ENCODE measurements at regions not wholly inside any gene's neighbourhood (a gene's known extent, or its start where the extent isn't known, plus 50 kb on each side); places are given as distances from the start of the nearest gene placed in this dataset.

- H3K4me2 ChIP-seq (ENCODE audit: low read depth, low read length) = no peak overlapping the region
- in situ Hi-C loops (cut with HindIII; ENCODE audit: extremely low pct_ligation_motif_present, low pct_unique_long_range_greater_than_20kb) = no loop called here
- CTCF ChIA-PET (ENCODE audit: low intra/inter-chr PET ratio, low total read pairs) = no interaction called here
Measured at GRCh38 chr9:38246833-38247232, 145.7 kb upstream of the ALDH1B1 start.

More at GRCh38 chr9:38246833-38247232, 145.7 kb upstream of the ALDH1B1 start:
- DNase-seq (ENCODE audit: low spot score) (no peak), FAIRE-seq (no peak), ATAC-seq (no peak)
- no peaks in the 10 kb centered on the region for H3K36me3 ChIP-seq (replicated peaks in 1 of 2; ENCODE audit: control insufficient read depth in 1 of 2, insufficient read depth in 2 of 2, low read length in 2 of 2)
- H3K4me3 ChIP-seq (replicated peaks in 1 of 3; ENCODE audit: insufficient read depth in 1 of 3, low read depth in 2 of 3, low read length in 3 of 3) = no peak overlapping the region
- no peak for TF ChIP-seq ZNF776 (CRISPR knock-in tag; IDR thresholded peaks at IDR 0.05)
- TF ChIP-seq ZBTB44 (CRISPR knock-in tag; IDR thresholded peaks at IDR 0.05) = no peak
- no peak for TF ChIP-seq USF2 (IDR thresholded peaks at IDR 0.05; ENCODE audit: low read depth, low read length)
- TF ChIP-seq USF2 (CRISPR knock-in tag; IDR thresholded peaks at IDR 0.05; ENCODE audit: borderline replicate concordance) = no peak
- TF ChIP-seq, protein P1, sequence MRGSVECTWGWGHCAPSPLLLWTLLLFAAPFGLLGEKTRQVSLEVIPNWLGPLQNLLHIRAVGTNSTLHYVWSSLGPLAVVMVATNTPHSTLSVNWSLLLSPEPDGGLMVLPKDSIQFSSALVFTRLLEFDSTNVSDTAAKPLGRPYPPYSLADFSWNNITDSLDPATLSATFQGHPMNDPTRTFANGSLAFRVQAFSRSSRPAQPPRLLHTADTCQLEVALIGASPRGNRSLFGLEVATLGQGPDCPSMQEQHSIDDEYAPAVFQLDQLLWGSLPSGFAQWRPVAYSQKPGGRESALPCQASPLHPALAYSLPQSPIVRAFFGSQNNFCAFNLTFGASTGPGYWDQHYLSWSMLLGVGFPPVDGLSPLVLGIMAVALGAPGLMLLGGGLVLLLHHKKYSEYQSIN (CRISPR knock-in tag; IDR thresholded peaks at IDR 0.05; ENCODE audit: borderline replicate concordance) = no peak
- TF ChIP-seq HCFC1 (IDR thresholded peaks at IDR 0.05; ENCODE audit: low read depth, low read length) = no peak
- TF ChIP-seq ZNF556 (CRISPR knock-in tag; IDR thresholded peaks at IDR 0.05; ENCODE audit: borderline replicate concordance) = no peak
- TF ChIP-seq, protein P2, sequence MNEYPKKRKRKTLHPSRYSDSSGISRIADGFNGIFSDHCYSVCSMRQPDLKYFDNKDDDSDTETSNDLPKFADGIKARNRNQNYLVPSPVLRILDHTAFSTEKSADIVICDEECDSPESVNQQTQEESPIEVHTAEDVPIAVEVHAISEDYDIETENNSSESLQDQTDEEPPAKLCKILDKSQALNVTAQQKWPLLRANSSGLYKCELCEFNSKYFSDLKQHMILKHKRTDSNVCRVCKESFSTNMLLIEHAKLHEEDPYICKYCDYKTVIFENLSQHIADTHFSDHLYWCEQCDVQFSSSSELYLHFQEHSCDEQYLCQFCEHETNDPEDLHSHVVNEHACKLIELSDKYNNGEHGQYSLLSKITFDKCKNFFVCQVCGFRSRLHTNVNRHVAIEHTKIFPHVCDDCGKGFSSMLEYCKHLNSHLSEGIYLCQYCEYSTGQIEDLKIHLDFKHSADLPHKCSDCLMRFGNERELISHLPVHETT (CRISPR knock-in tag; conservative IDR thresholded peaks at IDR 0.05) = no peak
- no peak for TF ChIP-seq FOXP1 (IDR thresholded peaks at IDR 0.05)
- no peak for TF ChIP-seq FOXP1 (CRISPR knock-in tag; IDR thresholded peaks at IDR 0.05)
- TF ChIP-seq MAFF (IDR thresholded peaks at IDR 0.05; ENCODE audit: low read depth, low read length) = no peak
- TF ChIP-seq TMF1 (CRISPR knock-in tag; IDR thresholded peaks at IDR 0.05; ENCODE audit: low read depth) = no peak
- no peak for TF ChIP-seq NCOA5 (CRISPR knock-in tag; IDR thresholded peaks at IDR 0.05)
- TF ChIP-seq, protein P3, sequence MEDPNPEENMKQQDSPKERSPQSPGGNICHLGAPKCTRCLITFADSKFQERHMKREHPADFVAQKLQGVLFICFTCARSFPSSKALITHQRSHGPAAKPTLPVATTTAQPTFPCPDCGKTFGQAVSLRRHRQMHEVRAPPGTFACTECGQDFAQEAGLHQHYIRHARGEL (CRISPR knock-in tag; IDR thresholded peaks at IDR 0.05) = no peak
- TF ChIP-seq MZF1 (CRISPR knock-in tag; IDR thresholded peaks at IDR 0.05; ENCODE audit: borderline replicate concordance) = no peak
- TF ChIP-seq SRSF9 (IDR thresholded peaks at IDR 0.05; ENCODE audit: borderline replicate concordance, insufficient read depth, low read depth, low read length, poor library complexity, severe bottlenecking) = no peak
- no peak for TF ChIP-seq MEF2D (CRISPR knock-in tag; IDR thresholded peaks at IDR 0.05)
- H3K27me3 ChIP-seq (ENCODE audit: control insufficient read depth in 1 of 2, insufficient read depth in 2 of 2, low read length in 2 of 2) = peaks cover 0 to 5% of the 10 kb centered on the region in 2 experiments; a peak in 2 of 5 replicates
- WGBS (ENCODE audit: low lambda C conversion rate) = 28% methylated on average over 6 of the region's 7 CpGs
- no peaks in the 10 kb centered on the region for H3K79me2 ChIP-seq (ENCODE audit: insufficient read depth, low read length)
- no peaks in the 10 kb centered on the region for H3K9me3 ChIP-seq (ENCODE audit: low read length)
- H2AFZ ChIP-seq (ENCODE audit: low read length) = no peak overlapping the region
- POLR2A ChIA-PET = no interaction called here
- no TSS peak for BruUV-seq (replicated peaks)
- H3K27ac ChIP-seq (ENCODE audit: extremely low read length, insufficient read depth, low read length) = no peak overlapping the region
- H4K20me1 ChIP-seq (ENCODE audit: insufficient read depth, low read length) = no peaks in the 10 kb centered on the region
- H3K4me1 ChIP-seq (ENCODE audit: insufficient read depth, low read length) = peaks cover 7% of the 10 kb centered on the region
- intact Hi-C loops (cut with micrococcal nuclease; ENCODE audit: unreplicated experiment) = no loop called here
- no peak overlapping the region for H3K9ac ChIP-seq (ENCODE audit: insufficient read depth, low read depth, low read length)
